Endothelial cell of umbilical vein (primary cell): ENCODE measurements at regions not wholly inside any gene's neighbourhood (a gene's known extent, or its start where the extent isn't known, plus 50 kb on each side); places are given as distances from the start of the nearest gene placed in this dataset.

Source experiments
- BruUV-seq: library from RNA; stranded (reverse); fragments of 400-500 nt; replicated peaks from 2 replicates; lab custom pipeline; 2021; lab: Mats Ljungman, UMichigan
- CTCF ChIA-PET: fragments of 300-600, 350-600 bp; sonication (Branson Sonifier 250); formaldehyde crosslinking; loops from one replicate; lab custom pipeline; 2021; ENCODE audit warnings: antibody characterized with exemption, inconsistent platforms; lab: Charles Lee
- POLR2A ChIA-PET: fragments of 300-600, 350-600 bp; sonication (Branson Sonifier 250); formaldehyde crosslinking; loops from one replicate; lab custom pipeline; 2021; ENCODE audit warnings: antibody characterized with exemption, inconsistent platforms; lab: Charles Lee
- DNase-seq: peaks from one replicate; pipeline ENCODE4 v3.0.0-alpha.2; 2011; ENCODE audit warnings: low read depth, low spot score
- FAIRE-seq: peaks from 2 replicates; lab custom pipeline; 2011; peaks lifted over from hg19 to GRCh38; lab: Jason Lieb, UNC
- H2AFZ ChIP-seq: 2 replicates; pipeline ENCODE4 v1.6.0; 2012; ENCODE audit warnings: low read depth, low read length, control low read depth, inconsistent platforms
- H3K27ac ChIP-seq: 2 replicates; pipeline ENCODE4 v1.5.1; 2011; ENCODE audit warnings: low read depth, mild to moderate bottlenecking, control low read depth, low read length, moderate library complexity; ENCODE audit not compliant: insufficient read depth
- H3K27me3 ChIP-seq, 2 experiments: 2 replicates each; pipeline versions ENCODE4 v1.6.0 to v1.6.1; 2011; ENCODE audit warnings: low read length in 2 of 2, mixed read lengths in 1 of 2; ENCODE audit not compliant: control insufficient read depth in 2 of 2, insufficient read depth in 2 of 2
- H3K36me3 ChIP-seq, 2 experiments: 2 replicates in 1 of 2; 3 replicates in 1 of 2; pipeline ENCODE4 v1.5.1; 2011; ENCODE audit warnings: low read length in 2 of 2, mild to moderate bottlenecking in 1 of 2, moderate library complexity in 1 of 2; ENCODE audit not compliant: control insufficient read depth in 2 of 2, insufficient read depth in 2 of 2; ENCODE audit errors: extremely low read depth in 1 of 2
- H3K4me1 ChIP-seq: 3 replicates; pipeline ENCODE4 v1.5.1; 2011; ENCODE audit warnings: mild to moderate bottlenecking, low read length; ENCODE audit not compliant: control insufficient read depth, insufficient read depth; ENCODE audit errors: extremely low read depth
- H3K4me2 ChIP-seq: 2 replicates; pipeline ENCODE4 v1.6.1; 2011; ENCODE audit warnings: low read length, control low read depth, mixed read lengths; ENCODE audit not compliant: insufficient read depth
- H3K4me3 ChIP-seq, 3 experiments: fragments of 200-600 bp in 1 of 3; sonication (generic), shearing (Covaris generic) in 1 of 3; replicated peaks in 1 of 3; 2 replicates each; pipeline ENCODE4 v1.5.1; 2011 to 2016; ENCODE audit warnings: control low read depth in 3 of 3, low read length in 3 of 3, mild to moderate bottlenecking in 2 of 3, inconsistent platforms in 1 of 3, low read depth in 1 of 3, moderate library complexity in 1 of 3; ENCODE audit not compliant: insufficient read depth in 1 of 3
- H3K79me2 ChIP-seq: 2 replicates; pipeline ENCODE4 v1.6.0; 2012; ENCODE audit warnings: low read length, inconsistent platforms; ENCODE audit not compliant: control insufficient read depth, insufficient read depth
- H3K9ac ChIP-seq: replicated peaks from 2 replicates; pipeline ENCODE3; 2011; ENCODE audit warnings: low read length, control low read depth; ENCODE audit not compliant: insufficient read depth; ENCODE audit errors: extremely low read depth
- H3K9me1 ChIP-seq: replicated peaks from 3 replicates; pipeline ENCODE4 v1.6.0; 2011; ENCODE audit warnings: mild to moderate bottlenecking, low read length; ENCODE audit not compliant: control insufficient read depth, insufficient read depth; ENCODE audit errors: extremely low read depth
- H3K9me3 ChIP-seq: replicated peaks from 2 replicates; pipeline ENCODE4 v1.5.1; 2012; ENCODE audit warnings: low read length, inconsistent platforms; ENCODE audit not compliant: control insufficient read depth, insufficient read depth
- H4K20me1 ChIP-seq: replicated peaks from 2 replicates; pipeline ENCODE3; 2011; ENCODE audit warnings: mild to moderate bottlenecking, low read length; ENCODE audit not compliant: control insufficient read depth, insufficient read depth; ENCODE audit errors: extremely low read depth
- CTCF ChIP-seq, 2 donors: IDR thresholded peaks; 1 replicate in 1 of 2; 2 replicates in 1 of 2; pipeline ENCODE4 v1.5.1; 2011; ENCODE audit warnings: low read length in 2 of 2, mild to moderate bottlenecking in 2 of 2, moderate library complexity in 2 of 2, control low read depth in 1 of 2, inconsistent platforms in 1 of 2, low read depth in 1 of 2; ENCODE audit not compliant: insufficient read depth in 1 of 2; ENCODE audit errors: extremely low read depth in 1 of 2
- EZH2 ChIP-seq: IDR thresholded peaks from 2 replicates; pipeline ENCODE4 v1.6.1; 2012; ENCODE audit warnings: borderline replicate concordance, low read depth, mild to moderate bottlenecking, moderate library complexity, low read length, inconsistent platforms; ENCODE audit not compliant: severe bottlenecking
- FOS ChIP-seq: IDR thresholded peaks from 2 replicates; pipeline ENCODE4 v1.6.1; 2011; ENCODE audit warnings: mild to moderate bottlenecking, low read length, moderate library complexity, borderline replicate concordance; ENCODE audit not compliant: insufficient read depth
- GATA2 ChIP-seq: IDR thresholded peaks from 2 replicates; pipeline ENCODE4 v1.7.0; 2011; ENCODE audit warnings: low read depth, mild to moderate bottlenecking, moderate library complexity, mixed read lengths, low read length; ENCODE audit not compliant: insufficient read length, insufficient read depth
- JUN ChIP-seq: IDR thresholded peaks from 2 replicates; pipeline ENCODE4 v1.6.1; 2011; ENCODE audit warnings: borderline replicate concordance, low read depth; ENCODE audit not compliant: insufficient read length, insufficient read depth
- MAX ChIP-seq: IDR thresholded peaks from 2 replicates; pipeline ENCODE4 v1.6.1; 2011; ENCODE audit not compliant: insufficient read depth, insufficient read length
- MYC ChIP-seq: IDR thresholded peaks from one replicate; pipeline ENCODE4 v1.6.1; 2011; ENCODE audit warnings: mild to moderate bottlenecking, low read depth, low read length
- POLR2A ChIP-seq: IDR thresholded peaks from 2 replicates; pipeline ENCODE4 v1.6.1; 2012; ENCODE audit warnings: low read depth, mild to moderate bottlenecking, control low read depth, low read length
- POLR2AphosphoS5 ChIP-seq: IDR thresholded peaks from 2 replicates; pipeline ENCODE4 v1.6.1; 2012; ENCODE audit warnings: low read depth, mild to moderate bottlenecking, control low read depth, low read length, moderate library complexity; ENCODE audit not compliant: insufficient read depth
- dilution Hi-C: fragments of 300-500 bp; cut with MboI; formaldehyde crosslinking; loops from one replicate; pipeline ENCODE4 v1.15.0; 2019; ENCODE audit warnings: low sequenced_read_pairs; ENCODE audit not compliant: extremely low pct_ligation_motif_present
- intact Hi-C: fragments of 100-400 bp; cut with micrococcal nuclease; formaldehyde crosslinking; loops from one replicate; pipeline ENCODE4 v1.10.0; 2022

GRCh38 chr13:99751517-99752199 lies 219.9 kb downstream of the ZIC5 start:
- FAIRE-seq: no peak
- no TSS peak for BruUV-seq
- dilution Hi-C loops: no loop called here
- H3K36me3 ChIP-seq: no peaks in the 10 kb centered on the region
- POLR2A ChIA-PET: no interaction called here
- no peak overlapping the region for H3K4me2 ChIP-seq
- no peaks in the 10 kb centered on the region for H3K9me1 ChIP-seq
- no peaks in the 10 kb centered on the region for H3K79me2 ChIP-seq
- H3K9me3 ChIP-seq: no peaks in the 10 kb centered on the region
- CTCF ChIA-PET: no interaction called here
- no peak for DNase-seq
- H3K4me1 ChIP-seq: no peaks in the 10 kb centered on the region
- peaks cover 0 to 4% of the 10 kb centered on the region in 2 experiments for H3K27me3 ChIP-seq
- TF ChIP-seq FOS (no peak), EZH2 (no peak), POLR2AphosphoS5 (no peak), GATA2 (no peak), POLR2A (no peak), MYC (no peak), CTCF (IDR thresholded peaks at IDR 0.05; ENCODE audit: extremely low read depth in 1 of 2, insufficient read depth in 1 of 2, low read depth in 1 of 2, low read length in 2 of 2) (no peak), MAX (no peak), JUN (no peak)
- H3K27ac ChIP-seq: no peak overlapping the region
- H4K20me1 ChIP-seq: no peaks in the 10 kb centered on the region
- no peak overlapping the region for H2AFZ ChIP-seq
- no peak overlapping the region for H3K9ac ChIP-seq
- no peak overlapping the region for H3K4me3 ChIP-seq
- intact Hi-C loops: no loop called here
